ENCODE measurements at regions not wholly inside any gene's neighbourhood (a gene's known extent, or its start where the extent isn't known, plus 50 kb on each side); places are given as distances from the start of the nearest gene placed in this dataset.
A peak's percentile ranks its signal among the peaks of the same experiment; 100 is the strongest.

DNA sequence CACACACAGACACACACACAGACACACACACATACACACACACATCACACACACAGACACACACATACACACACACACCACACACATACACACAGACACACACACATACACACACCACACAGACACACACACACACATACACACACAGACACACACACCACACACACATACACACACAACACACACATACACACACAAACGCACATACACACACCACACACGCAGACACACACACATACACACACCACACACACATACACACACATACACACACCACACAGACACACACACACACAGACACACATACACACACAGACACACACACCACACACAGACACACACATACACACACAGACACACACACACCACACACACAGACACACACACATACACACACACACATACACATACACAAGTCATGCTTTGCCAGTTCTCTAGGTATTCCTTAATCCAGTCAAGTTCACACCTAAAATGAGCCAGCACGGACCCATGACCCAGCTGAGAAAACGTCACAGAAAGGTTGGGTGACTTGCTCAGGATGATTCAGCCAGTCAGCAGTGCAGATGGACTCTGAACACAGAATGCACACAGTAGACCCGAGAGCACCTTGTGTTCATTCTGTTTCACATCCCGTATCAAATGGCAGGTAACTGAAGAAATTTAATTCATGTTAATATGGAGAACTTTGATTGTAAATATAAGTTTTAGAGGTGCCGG is 746.4 kb downstream of the MTRR start:
- FAIRE-seq (peak; percentile 39), DNase-seq (ENCODE audit: low read depth in 1 of 2, low spot score in 2 of 2) (no peak)
- Histone ChIP-seq H3K56ac (replicated peaks; ENCODE audit: insufficient read length, low read depth, low read length) (peak overlapping the region; percentile 100), H2AK5ac (ENCODE audit: low read depth, low read length) (0 out of 2 replicates have a peak overlapping the region, but pooled peaks have one; percentile 20), H3K23me2 (ENCODE audit: low read depth, low read length) (peaks cover 5% of the 10 kb centered on the region; the same call in 1 of the 2 replicates), H3K4me1 (replicated peaks in 1 of 4; ENCODE audit: control insufficient read depth in 3 of 4, insufficient read depth in 4 of 4, low read length in 3 of 4) (no peaks in the 10 kb centered on the region), H2BK120ac (replicated peaks; ENCODE audit: low read depth, low read length) (no peak overlapping the region), H3K79me2 (ENCODE audit: control insufficient read depth in 1 of 2, insufficient read depth in 2 of 2, low read length in 2 of 2) (no peaks in the 10 kb centered on the region; a peak in 1 of 4 replicates), H3K9me3 (ENCODE audit: insufficient read depth in 2 of 2, low read depth in 1 of 2, low read length in 1 of 2) (no peaks in the 10 kb centered on the region), H2BK15ac (ENCODE audit: low read length) (no peak overlapping the region; the same call in 1 of the 2 replicates), H3K9ac (replicated peaks in 1 of 4; ENCODE audit: extremely low read depth in 1 of 4, low read depth in 3 of 4, low read length in 3 of 4) (no peak overlapping the region), H2AFZ (ENCODE audit: low read length) (no peak overlapping the region), H2BK20ac (ENCODE audit: low read length) (0 out of 2 replicates have a peak overlapping the region, but pooled peaks have one; percentile 11), H3K4ac (replicated peaks; ENCODE audit: insufficient read length, low read depth, low read length) (no peak overlapping the region), H3K14ac (ENCODE audit: insufficient read length) (no peak overlapping the region), H2BK12ac (ENCODE audit: low read depth, low read length) (peak overlapping the region; percentile 45; the same call in 1 of the 2 replicates), H3K27ac (ENCODE audit: low read depth, low read length) (no peak overlapping the region), H4K8ac (ENCODE audit: extremely low read depth, insufficient read depth, low read length) (no peak overlapping the region), H4K91ac (replicated peaks; ENCODE audit: insufficient read length, low read length) (no peak overlapping the region), H3K79me1 (ENCODE audit: low read depth, low read length) (no peaks in the 10 kb centered on the region), H2BK5ac (ENCODE audit: low read depth, low read length) (0 out of 2 replicates have a peak overlapping the region, but pooled peaks have one; percentile 2), H4K5ac (ENCODE audit: insufficient read length, low read depth, low read length) (no peak overlapping the region), H4K20me1 (replicated peaks in 1 of 2; ENCODE audit: control insufficient read depth in 1 of 2, insufficient read depth in 2 of 2, low read length in 2 of 2) (peaks cover 0 to 1% of the 10 kb centered on the region in 2 experiments), H3K36me3 (ENCODE audit: control insufficient read depth in 2 of 4, insufficient read depth in 4 of 4, low read length in 3 of 4) (no peaks in the 10 kb centered on the region), H3K4me2 (ENCODE audit: insufficient read depth in 1 of 2, low read depth in 2 of 2, low read length in 2 of 2) (no peak overlapping the region), H3K23ac (ENCODE audit: insufficient read length) (no peak overlapping the region), H3K4me3 (ENCODE audit: extremely low read depth in 1 of 4, insufficient read depth in 2 of 4, low read depth in 3 of 4, low read length in 4 of 4) (no peak overlapping the region), H3K27me3 (replicated peaks in 1 of 4; ENCODE audit: control insufficient read depth in 3 of 4, extremely low read depth in 1 of 4, insufficient read depth in 3 of 4, low read length in 3 of 4) (no peaks in the 10 kb centered on the region), H3K18ac (ENCODE audit: extremely low read depth, low read length) (no peak overlapping the region)
- ChIA-PET POLR2A (ENCODE audit: partially characterized antibody) (no interaction called here), CTCF (ENCODE audit: partially characterized antibody) (no interaction called here)
- 93% methylated on average over 7 of the region's 7 CpGs; no CpG with 5 or more reads in 1 of the 2 experiments for WGBS, 2 experiments (ENCODE audit: extremely low coverage in 1 of 2, insufficient coverage in 1 of 2, insufficient read length in 1 of 2, insufficient replicate concordance in 2 of 2, low coverage in 1 of 2, low lambda C conversion rate in 2 of 2, missing lambda C conversion rate in 1 of 2)

Measured in H1 (cell line).